ENCODE measurements at regions not wholly inside any gene's neighbourhood (a gene's known extent, or its start where the extent isn't known, plus 50 kb on each side); places are given as distances from the start of the nearest gene placed in this dataset.

DNA sequence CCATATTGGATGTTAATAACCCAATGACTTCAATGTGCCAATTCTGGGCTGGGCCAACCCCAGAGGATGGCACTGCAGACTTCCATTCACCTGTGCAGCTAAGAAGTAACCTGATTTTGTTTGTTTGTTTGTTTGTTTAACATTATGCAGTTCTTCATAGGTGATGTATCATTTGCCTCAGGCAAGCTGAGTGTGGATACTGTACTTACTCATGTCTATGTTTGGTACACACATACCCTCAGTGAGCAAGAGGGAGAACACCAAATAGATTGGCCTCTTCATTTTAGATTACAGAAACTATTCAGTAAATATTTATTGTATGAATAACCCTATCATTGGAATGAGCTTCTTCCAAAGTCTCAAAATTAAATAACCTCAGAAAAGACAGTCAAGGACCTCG is 180.2 kb upstream of the SMC2 start:
- no peak for DNase-seq (ENCODE audit: low read depth)
- no peaks in the 10 kb centered on the region for H3K27me3 ChIP-seq (replicated peaks; ENCODE audit: control insufficient read depth, insufficient read depth, low read length)
- no peaks in the 10 kb centered on the region for H3K36me3 ChIP-seq (ENCODE audit: control insufficient read depth, insufficient read depth, low read length, severe bottlenecking)
- H3K9me3 ChIP-seq (ENCODE audit: control insufficient read depth, low read length): no peaks in the 10 kb centered on the region
- no peak overlapping the region for H3K9ac ChIP-seq (ENCODE audit: low read length)
- no peak overlapping the region for H3K4me3 ChIP-seq (ENCODE audit: low read length)
- H3K4me1 ChIP-seq (ENCODE audit: control insufficient read depth, insufficient read depth, low read length): no peaks in the 10 kb centered on the region

DNA sequence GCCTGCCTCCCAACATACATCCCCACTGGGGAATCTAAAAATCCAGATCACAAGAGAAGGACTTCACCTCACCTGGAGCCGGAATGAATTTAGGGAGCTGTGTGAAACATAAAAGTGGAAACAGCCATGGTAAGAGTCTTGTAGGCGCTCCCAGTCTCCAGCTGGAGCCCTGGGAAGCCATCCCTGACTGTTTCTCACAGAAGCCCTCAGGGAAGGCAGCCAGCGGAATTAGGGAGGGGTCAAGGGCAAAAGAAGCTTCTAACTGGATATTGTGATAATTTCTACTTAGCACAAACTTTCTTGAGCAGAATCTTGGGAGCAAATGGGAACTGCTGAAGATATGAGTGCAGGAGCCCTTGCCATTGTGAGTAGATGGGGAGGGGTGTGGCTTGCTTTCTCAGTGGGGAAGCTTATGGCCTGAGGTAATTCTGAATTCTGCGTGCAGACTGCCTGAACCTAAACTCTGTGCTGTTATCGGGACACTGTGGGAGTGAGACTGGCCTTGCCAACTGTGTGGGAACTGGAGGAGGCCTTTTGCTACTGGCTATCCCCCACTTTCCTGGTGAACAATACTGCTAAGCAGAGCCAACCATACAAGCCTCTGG is 174.4 kb upstream of the SMC2 start:
- Histone ChIP-seq H3K4me3 (ENCODE audit: low read length) (no peak overlapping the region), H3K9me3 (ENCODE audit: control insufficient read depth, low read length) (no peaks in the 10 kb centered on the region)
- DNase-seq (ENCODE audit: low read depth): no peak

DNA sequence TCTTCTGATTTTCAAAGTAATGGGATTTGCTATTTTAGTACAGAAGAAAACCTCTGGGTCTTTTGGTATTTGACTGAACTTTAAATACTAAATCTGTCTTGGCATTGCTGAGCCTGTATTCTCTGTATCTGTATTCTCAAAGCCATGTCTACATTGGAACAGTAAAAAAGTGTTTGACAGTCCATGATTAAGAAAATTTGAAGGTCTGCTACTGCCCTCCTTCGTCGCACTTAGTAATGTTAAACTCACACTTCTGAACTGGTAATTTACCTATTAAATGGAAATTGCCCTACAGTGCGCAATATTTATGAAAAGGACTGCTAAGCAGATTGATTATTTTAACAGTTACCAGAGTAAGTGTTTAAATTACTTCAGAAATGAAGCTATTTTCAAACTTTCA is 165.7 kb upstream of the SMC2 start:
- Histone ChIP-seq H3K36me3 (ENCODE audit: control insufficient read depth, insufficient read depth, low read length, severe bottlenecking) (no peaks in the 10 kb centered on the region), H3K9ac (ENCODE audit: low read length) (no peak overlapping the region), H3K9me3 (ENCODE audit: control insufficient read depth, low read length) (no peaks in the 10 kb centered on the region), H3K4me1 (ENCODE audit: control insufficient read depth, insufficient read depth, low read length) (no peaks in the 10 kb centered on the region), H3K4me3 (ENCODE audit: low read length) (no peak overlapping the region), H3K27me3 (replicated peaks; ENCODE audit: control insufficient read depth, insufficient read depth, low read length) (no peaks in the 10 kb centered on the region)
- no peak for DNase-seq (ENCODE audit: low read depth)

More for the DNA sequence above, 174.4 kb upstream of the SMC2 start:
- Histone ChIP-seq H3K36me3 (ENCODE audit: control insufficient read depth, insufficient read depth, low read length, severe bottlenecking) (no peaks in the 10 kb centered on the region), H3K9ac (ENCODE audit: low read length) (no peak overlapping the region), H3K27me3 (replicated peaks; ENCODE audit: control insufficient read depth, insufficient read depth, low read length) (no peaks in the 10 kb centered on the region), H3K4me1 (ENCODE audit: control insufficient read depth, insufficient read depth, low read length) (no peaks in the 10 kb centered on the region)

DNA sequence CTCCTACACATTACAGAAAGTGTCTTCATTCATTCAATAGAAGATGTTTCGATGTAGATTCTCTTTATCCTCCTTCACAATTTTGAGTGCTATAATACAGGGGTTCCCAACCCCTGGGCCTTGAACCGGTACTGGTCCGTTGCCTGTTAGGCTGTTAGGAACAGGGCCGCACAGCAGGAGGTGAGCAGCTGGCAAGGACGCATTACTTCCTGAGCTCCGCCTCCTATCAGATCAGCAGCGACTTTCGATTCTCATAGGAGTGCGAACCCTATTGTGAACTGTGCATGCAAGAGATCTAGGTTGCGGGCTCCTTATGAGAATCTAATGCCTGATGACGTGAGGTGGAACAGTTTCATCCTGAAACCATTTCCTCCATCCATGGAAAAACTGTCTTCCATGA is 153.0 kb upstream of the SMC2 start:
- Histone ChIP-seq H3K27me3 (replicated peaks; ENCODE audit: control insufficient read depth, insufficient read depth, low read length) (no peaks in the 10 kb centered on the region), H3K4me3 (ENCODE audit: low read length) (no peak overlapping the region), H3K4me1 (ENCODE audit: control insufficient read depth, insufficient read depth, low read length) (no peaks in the 10 kb centered on the region), H3K36me3 (ENCODE audit: control insufficient read depth, insufficient read depth, low read length, severe bottlenecking) (no peaks in the 10 kb centered on the region), H3K9me3 (ENCODE audit: control insufficient read depth, low read length) (no peaks in the 10 kb centered on the region), H3K9ac (ENCODE audit: low read length) (no peak overlapping the region)
- no peak for DNase-seq (ENCODE audit: low read depth)

DNA sequence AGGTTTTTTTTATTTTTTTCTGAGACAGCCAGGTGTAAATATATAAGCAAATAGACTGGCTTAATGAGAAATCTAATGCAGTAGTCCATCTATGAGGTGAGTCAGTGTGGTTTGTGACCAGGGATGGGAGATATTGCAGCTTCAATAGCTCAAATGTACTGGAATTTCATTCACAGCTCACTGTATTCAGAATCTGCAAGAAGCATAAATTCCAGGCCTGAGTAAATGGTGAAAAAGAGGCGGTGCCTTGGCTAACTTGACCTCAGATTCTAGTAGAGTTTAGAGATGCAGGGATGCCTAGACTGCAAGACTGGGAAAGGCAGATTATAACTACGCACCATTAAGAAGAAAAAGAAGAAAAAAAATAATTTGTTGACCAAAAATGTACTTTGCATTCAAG is 151.9 kb upstream of the SMC2 start:
- no peak for DNase-seq (ENCODE audit: low read depth)
- no peaks in the 10 kb centered on the region for H3K9me3 ChIP-seq (ENCODE audit: control insufficient read depth, low read length)
- no peaks in the 10 kb centered on the region for H3K4me1 ChIP-seq (ENCODE audit: control insufficient read depth, insufficient read depth, low read length)
- no peaks in the 10 kb centered on the region for H3K27me3 ChIP-seq (replicated peaks; ENCODE audit: control insufficient read depth, insufficient read depth, low read length)
- no peak overlapping the region for H3K9ac ChIP-seq (ENCODE audit: low read length)
- H3K36me3 ChIP-seq (ENCODE audit: control insufficient read depth, insufficient read depth, low read length, severe bottlenecking): no peaks in the 10 kb centered on the region
- no peak overlapping the region for H3K4me3 ChIP-seq (ENCODE audit: low read length)

DNA sequence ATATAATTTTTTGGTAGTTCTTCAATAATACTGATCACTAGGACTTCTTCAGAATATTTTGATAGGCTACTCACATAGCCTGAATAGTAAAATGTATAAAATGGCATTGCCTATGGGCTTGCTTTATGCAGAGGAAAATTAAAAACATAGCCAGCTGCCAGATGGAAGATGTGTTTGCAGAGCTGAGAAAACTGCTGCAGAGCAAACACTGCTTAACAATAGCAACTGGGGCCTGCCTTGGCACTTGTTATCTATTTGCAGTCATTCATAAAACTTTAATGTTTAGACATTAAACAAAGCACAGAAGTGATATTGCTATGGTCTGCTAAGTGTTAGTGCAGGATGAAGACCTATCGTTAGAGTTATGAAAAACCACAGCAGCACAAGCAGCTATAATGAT is 151.5 kb upstream of the SMC2 start:
- Histone ChIP-seq H3K36me3 (ENCODE audit: control insufficient read depth, insufficient read depth, low read length, severe bottlenecking) (no peaks in the 10 kb centered on the region), H3K9ac (ENCODE audit: low read length) (no peak overlapping the region), H3K4me1 (ENCODE audit: control insufficient read depth, insufficient read depth, low read length) (no peaks in the 10 kb centered on the region), H3K4me3 (ENCODE audit: low read length) (no peak overlapping the region), H3K9me3 (ENCODE audit: control insufficient read depth, low read length) (no peaks in the 10 kb centered on the region), H3K27me3 (replicated peaks; ENCODE audit: control insufficient read depth, insufficient read depth, low read length) (no peaks in the 10 kb centered on the region)
- DNase-seq (ENCODE audit: low read depth): no peak

DNA sequence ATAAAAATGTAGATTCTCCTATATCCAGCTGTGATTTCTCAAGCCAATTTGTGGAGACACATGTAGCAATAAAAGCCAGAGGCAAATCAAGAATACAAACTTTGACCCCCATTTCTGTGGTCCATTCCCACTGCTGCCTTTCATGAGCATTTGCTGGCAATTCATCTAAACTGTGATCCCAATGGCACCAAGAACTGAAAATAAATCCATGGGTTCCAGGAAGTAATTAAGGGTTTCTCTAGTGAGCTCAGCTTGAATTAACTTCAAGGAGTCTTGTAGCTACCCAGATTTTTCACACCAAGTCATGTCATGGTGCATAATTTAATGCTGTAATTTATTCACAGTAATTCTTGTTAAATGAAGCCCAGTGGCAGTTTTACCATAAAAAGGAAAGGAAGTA is 145.0 kb upstream of the SMC2 start:
- Histone ChIP-seq H3K4me1 (ENCODE audit: control insufficient read depth, insufficient read depth, low read length) (no peaks in the 10 kb centered on the region), H3K36me3 (ENCODE audit: control insufficient read depth, insufficient read depth, low read length, severe bottlenecking) (no peaks in the 10 kb centered on the region), H3K9ac (ENCODE audit: low read length) (no peak overlapping the region), H3K9me3 (ENCODE audit: control insufficient read depth, low read length) (no peaks in the 10 kb centered on the region), H3K4me3 (ENCODE audit: low read length) (no peak overlapping the region), H3K27me3 (replicated peaks; ENCODE audit: control insufficient read depth, insufficient read depth, low read length) (no peaks in the 10 kb centered on the region)
- DNase-seq (ENCODE audit: low read depth): no peak

DNA sequence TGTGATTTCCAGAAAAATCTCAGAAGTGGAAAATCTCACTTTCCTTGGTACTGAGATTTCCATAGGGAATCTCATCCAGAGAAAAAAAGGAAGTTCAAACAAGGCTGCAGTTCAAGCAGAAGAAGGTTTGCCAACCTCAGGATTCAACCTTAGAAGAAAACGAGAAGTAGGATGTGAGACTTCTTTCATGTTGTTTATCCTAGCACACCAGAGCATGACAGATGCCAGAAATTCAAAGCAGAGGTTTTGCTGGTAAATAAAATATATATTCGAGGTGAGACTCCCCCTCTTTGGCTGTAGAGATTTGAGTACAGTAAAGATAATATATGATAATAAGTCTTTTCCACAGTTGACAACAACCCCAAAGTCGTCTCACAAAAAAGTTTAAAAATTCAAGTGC is 116.9 kb upstream of the SMC2 start:
- Histone ChIP-seq H3K9me3 (ENCODE audit: control insufficient read depth, low read length) (peaks cover 7% of the 10 kb centered on the region), H3K4me3 (ENCODE audit: low read length) (no peak overlapping the region), H3K36me3 (ENCODE audit: control insufficient read depth, insufficient read depth, low read length, severe bottlenecking) (no peaks in the 10 kb centered on the region), H3K4me1 (ENCODE audit: control insufficient read depth, insufficient read depth, low read length) (no peaks in the 10 kb centered on the region), H3K9ac (ENCODE audit: low read length) (no peak overlapping the region), H3K27me3 (replicated peaks; ENCODE audit: control insufficient read depth, insufficient read depth, low read length) (no peaks in the 10 kb centered on the region)
- DNase-seq (ENCODE audit: low read depth): no peak

DNA sequence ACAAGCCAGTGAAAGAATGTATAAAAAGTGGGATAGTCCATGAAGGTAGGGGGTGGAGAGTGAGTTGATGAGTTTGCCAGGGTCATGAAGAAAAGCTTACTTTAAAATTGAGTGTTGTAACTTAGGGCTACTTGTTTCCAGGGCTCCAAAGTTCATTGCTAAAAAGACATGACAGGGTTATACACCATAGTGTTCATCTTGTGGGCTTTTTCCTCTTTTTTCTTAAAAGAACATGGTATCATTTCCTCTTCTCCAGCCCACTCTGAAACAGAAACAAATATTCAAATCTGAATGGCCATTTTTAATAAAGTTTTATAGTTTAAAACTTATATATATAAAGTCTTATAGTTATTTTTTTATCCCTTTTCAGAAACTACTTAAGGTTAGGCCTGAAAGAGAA is 115.7 kb upstream of the SMC2 start:
- Histone ChIP-seq H3K4me3 (ENCODE audit: low read length) (no peak overlapping the region), H3K9me3 (ENCODE audit: control insufficient read depth, low read length) (no peaks in the 10 kb centered on the region), H3K4me1 (ENCODE audit: control insufficient read depth, insufficient read depth, low read length) (no peaks in the 10 kb centered on the region), H3K27me3 (replicated peaks; ENCODE audit: control insufficient read depth, insufficient read depth, low read length) (no peaks in the 10 kb centered on the region), H3K9ac (ENCODE audit: low read length) (no peak overlapping the region), H3K36me3 (ENCODE audit: control insufficient read depth, insufficient read depth, low read length, severe bottlenecking) (no peaks in the 10 kb centered on the region)
- DNase-seq (ENCODE audit: low read depth): no peak

DNA sequence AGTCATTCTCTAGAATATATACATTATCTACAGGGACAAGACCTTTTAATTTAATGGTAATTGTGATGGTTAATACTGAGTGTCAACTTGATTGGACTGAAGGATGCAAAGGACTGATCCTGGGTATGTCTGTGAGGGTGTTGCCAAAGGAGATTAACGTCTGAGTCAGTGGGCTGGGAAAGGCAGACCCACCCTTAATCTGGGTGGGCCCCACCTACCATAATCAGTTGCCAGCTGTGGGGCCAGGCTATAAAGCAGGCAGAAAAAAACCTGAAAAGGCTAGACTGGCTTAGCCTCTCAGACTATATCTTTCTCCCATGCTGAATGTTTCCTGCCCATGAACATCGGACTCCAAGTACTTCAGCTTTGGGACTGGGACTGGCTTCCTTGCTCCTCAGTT is 112.2 kb upstream of the SMC2 start:
- no peak for DNase-seq (ENCODE audit: low read depth)
- Histone ChIP-seq H3K9ac (ENCODE audit: low read length) (no peak overlapping the region), H3K9me3 (ENCODE audit: control insufficient read depth, low read length) (no peaks in the 10 kb centered on the region)

DNA sequence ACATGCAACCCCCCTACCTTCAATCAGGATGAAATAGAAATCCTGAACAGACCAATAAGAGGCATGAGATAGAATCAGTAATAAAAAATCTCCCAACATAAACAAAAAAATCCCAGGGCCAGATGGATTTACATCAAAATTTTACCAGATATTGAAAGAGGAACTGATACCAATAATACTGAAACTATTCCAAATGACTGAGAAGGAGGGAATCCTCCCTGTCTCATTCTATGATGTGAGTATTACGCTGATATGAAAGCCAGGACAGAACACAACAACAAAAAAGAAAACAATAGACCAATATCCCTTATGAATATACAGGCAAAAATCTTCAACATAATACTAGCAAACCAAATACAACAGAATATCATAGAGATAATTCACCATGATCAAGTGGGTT is 109.0 kb upstream of the SMC2 start:
- no peak for DNase-seq (ENCODE audit: low read depth)
- H3K27me3 ChIP-seq (replicated peaks; ENCODE audit: control insufficient read depth, insufficient read depth, low read length): no peaks in the 10 kb centered on the region
- no peak overlapping the region for H3K4me3 ChIP-seq (ENCODE audit: low read length)
- H3K4me1 ChIP-seq (ENCODE audit: control insufficient read depth, insufficient read depth, low read length): peaks cover 8% of the 10 kb centered on the region
- no peak overlapping the region for H3K9ac ChIP-seq (ENCODE audit: low read length)
- H3K9me3 ChIP-seq (ENCODE audit: control insufficient read depth, low read length): no peaks in the 10 kb centered on the region
- H3K36me3 ChIP-seq (ENCODE audit: control insufficient read depth, insufficient read depth, low read length, severe bottlenecking): no peaks in the 10 kb centered on the region

More for the DNA sequence above, 112.2 kb upstream of the SMC2 start:
- H3K36me3 ChIP-seq (ENCODE audit: control insufficient read depth, insufficient read depth, low read length, severe bottlenecking): no peaks in the 10 kb centered on the region
- H3K27me3 ChIP-seq (replicated peaks; ENCODE audit: control insufficient read depth, insufficient read depth, low read length): no peaks in the 10 kb centered on the region
- no peaks in the 10 kb centered on the region for H3K4me1 ChIP-seq (ENCODE audit: control insufficient read depth, insufficient read depth, low read length)
- no peak overlapping the region for H3K4me3 ChIP-seq (ENCODE audit: low read length)

DNA sequence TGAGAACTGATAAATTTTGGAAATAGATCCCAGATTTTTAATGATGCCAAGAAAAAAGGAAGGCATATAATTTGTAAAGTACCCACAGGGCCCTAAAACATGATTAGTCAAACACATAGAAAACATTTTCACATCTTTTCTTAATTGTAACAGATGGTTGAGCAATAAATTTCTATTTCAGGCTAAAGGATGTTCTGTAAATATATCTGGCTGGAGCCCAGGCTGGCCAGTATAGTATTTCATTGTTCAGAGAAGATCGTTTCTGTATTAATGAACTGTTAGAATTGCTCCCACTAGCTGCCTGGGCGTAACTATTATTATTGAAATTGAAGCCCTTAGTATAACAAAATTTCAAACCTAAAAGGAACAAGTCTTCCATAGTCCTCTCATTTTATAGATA is 105.3 kb upstream of the SMC2 start:
- H3K27me3 ChIP-seq (replicated peaks; ENCODE audit: control insufficient read depth, insufficient read depth, low read length): no peaks in the 10 kb centered on the region
- no peak for DNase-seq (ENCODE audit: low read depth)
- H3K4me3 ChIP-seq (ENCODE audit: low read length): no peak overlapping the region
- H3K36me3 ChIP-seq (ENCODE audit: control insufficient read depth, insufficient read depth, low read length, severe bottlenecking): no peaks in the 10 kb centered on the region
- no peaks in the 10 kb centered on the region for H3K9me3 ChIP-seq (ENCODE audit: control insufficient read depth, low read length)
- no peak overlapping the region for H3K9ac ChIP-seq (ENCODE audit: low read length)
- H3K4me1 ChIP-seq (ENCODE audit: control insufficient read depth, insufficient read depth, low read length): peaks cover 40% of the 10 kb centered on the region

Measured in adipocyte (in vitro differentiated cells).